CD4-positive, alpha-beta memory T cell (primary cell): ENCODE measurements at regions not wholly inside any gene's neighbourhood (a gene's known extent, or its start where the extent isn't known, plus 50 kb on each side); places are given as distances from the start of the nearest gene placed in this dataset.
"Not testable (repeated sequence)": the region's sequence is repeated elsewhere in the genome, so short reads cannot be mapped to it uniquely, and the experiment has no call there.

Experiments
- CTCF ChIA-PET: fragments of 350-600 bp; sonication (Branson Sonifier 250); formaldehyde crosslinking; loops from one replicate; lab custom pipeline; 2021; ENCODE audit warnings: inconsistent platforms; ENCODE audit not compliant: partially characterized antibody; lab: Charles Lee
- POLR2A ChIA-PET: fragments of 350-600 bp; sonication (Branson Sonifier 250); formaldehyde crosslinking; loops from one replicate; lab custom pipeline; 2021; ENCODE audit not compliant: partially characterized antibody; lab: Charles Lee
- DNase-seq, 5 donors: peaks; one replicate each; pipeline versions ENCODE4 v3.0.0 to v3.0.0-alpha.2; 2020 to 2022; ENCODE audit warnings: mixed read lengths in 1 of 5
- H3K27ac ChIP-seq: one replicate; pipeline ENCODE4 v1.7.0; 2013; ENCODE audit warnings: low read depth, low read length
- H3K27me3 ChIP-seq: 2 replicates; pipeline ENCODE4 v1.7.0; 2013; ENCODE audit warnings: mild to moderate bottlenecking, low read length, moderate library complexity; ENCODE audit not compliant: insufficient read depth
- H3K36me3 ChIP-seq: 2 replicates; pipeline ENCODE4 v1.7.0; 2013; ENCODE audit warnings: mild to moderate bottlenecking, low read length, moderate library complexity; ENCODE audit not compliant: insufficient read depth
- H3K4me1 ChIP-seq: 2 replicates; pipeline ENCODE4 v1.7.0; 2013; ENCODE audit warnings: mild to moderate bottlenecking, low read length, moderate library complexity; ENCODE audit not compliant: insufficient read depth
- H3K4me3 ChIP-seq, 2 donors: one replicate each; pipeline ENCODE4 v1.7.0; 2013; ENCODE audit warnings: low read length in 2 of 2, mild to moderate bottlenecking in 1 of 2
- H3K9me3 ChIP-seq, 2 donors: one replicate each; pipeline ENCODE4 v1.7.0; 2013; ENCODE audit warnings: low read length in 2 of 2, control low read depth in 1 of 2; ENCODE audit not compliant: control insufficient read depth in 1 of 2
- H3K27ac Mint-ChIP-seq, 7 donors: one replicate each; pipeline ENCODE4 v1.8.0; 2020 to 2021; ENCODE audit warnings: mixed read lengths in 7 of 7, mild to moderate bottlenecking in 6 of 7, inconsistent platforms in 3 of 7, moderate library complexity in 3 of 7
- H3K27me3 Mint-ChIP-seq, 2 donors: one replicate each; pipeline ENCODE4 v1.8.0; 2020 to 2021; ENCODE audit warnings: mixed read lengths in 2 of 2
- H3K36me3 Mint-ChIP-seq, 2 donors: one replicate each; pipeline ENCODE4 v1.8.0; 2020 to 2021; ENCODE audit warnings: mixed read lengths in 2 of 2, inconsistent platforms in 1 of 2, mild to moderate bottlenecking in 1 of 2
- H3K4me1 Mint-ChIP-seq, 4 donors: one replicate each; pipeline ENCODE4 v1.8.0; 2020 to 2021; ENCODE audit warnings: mixed read lengths in 4 of 4, mild to moderate bottlenecking in 1 of 4
- H3K4me3 Mint-ChIP-seq, 8 donors: one replicate each; pipeline ENCODE4 v1.8.0; 2020 to 2021; ENCODE audit warnings: mixed read lengths in 8 of 8, mild to moderate bottlenecking in 7 of 8, moderate library complexity in 6 of 8, inconsistent platforms in 3 of 8
- H3K9me3 Mint-ChIP-seq, 8 donors: one replicate each; pipeline ENCODE4 v1.8.0; 2020 to 2021; ENCODE audit warnings: mixed read lengths in 8 of 8, mild to moderate bottlenecking in 5 of 8, inconsistent platforms in 3 of 8, moderate library complexity in 1 of 8
- intact Hi-C: fragments of 100-400 bp; cut with micrococcal nuclease; formaldehyde crosslinking; loops from one replicate; pipeline ENCODE4 v1.15.1; 2023

GRCh38 chr13:100954430-100955305 lies 280.1 kb upstream of the TMTC4 start:
- Histone ChIP-seq H3K4me3 (no peak overlapping the region), H3K27ac (no peak overlapping the region), H3K36me3 (no peaks in the 10 kb centered on the region), H3K9me3 (no peaks in the 10 kb centered on the region), H3K27me3 (no peaks in the 10 kb centered on the region), H3K4me1 (no peaks in the 10 kb centered on the region)
- H3K27me3 Mint-ChIP-seq, result peaks cover under 1 to 3% of the 10 kb centered on the region in 2 donors
- no peak for DNase-seq
- peaks cover 0 to 3% (median 0%) of the 10 kb centered on the region in 8 donors for H3K9me3 Mint-ChIP-seq
- POLR2A ChIA-PET, result no interaction called here
- CTCF ChIA-PET, result no interaction called here
- intact Hi-C loops, result no loop called here
- no peak overlapping the region for H3K27ac Mint-ChIP-seq
- no peaks in the 10 kb centered on the region for H3K36me3 Mint-ChIP-seq
- no peaks in the 10 kb centered on the region for H3K4me1 Mint-ChIP-seq
- no peak overlapping the region for H3K4me3 Mint-ChIP-seq

- Mint-ChIP-seq H3K4me1 (no peaks in the 10 kb centered on the region), H3K27ac (no peak overlapping the region), H3K27me3 (peaks cover 2 to 4% of the 10 kb centered on the region in 2 donors), H3K36me3 (no peaks in the 10 kb centered on the region), H3K9me3 (peaks cover 0 to 4% (median 0%) of the 10 kb centered on the region in 8 donors), H3K4me3 (no peak overlapping the region)
- CTCF ChIA-PET, result no interaction called here
- no peak for DNase-seq
- POLR2A ChIA-PET, result no interaction called here
- Histone ChIP-seq H3K4me3 (no peak overlapping the region), H3K27ac (no peak overlapping the region), H3K9me3 (no peaks in the 10 kb centered on the region), H3K36me3 (no peaks in the 10 kb centered on the region), H3K4me1 (no peaks in the 10 kb centered on the region), H3K27me3 (no peaks in the 10 kb centered on the region)
- intact Hi-C loops, result no loop called here
Observed at GRCh38 chr13:100951016-100951415, 276.4 kb upstream of the TMTC4 start.

GRCh38 chr13:100948937-100949336 lies 274.3 kb upstream of the TMTC4 start:
- H3K27me3 Mint-ChIP-seq, H3K4me3 ChIP-seq, DNase-seq, intact Hi-C loops, H3K27ac ChIP-seq, H3K4me3 Mint-ChIP-seq, H3K36me3 Mint-ChIP-seq, H3K9me3 Mint-ChIP-seq, H3K27ac Mint-ChIP-seq, POLR2A ChIA-PET, CTCF ChIA-PET, H3K27me3 ChIP-seq, H3K36me3 ChIP-seq, H3K4me1 Mint-ChIP-seq, H3K9me3 ChIP-seq, H3K4me1 ChIP-seq: not testable (repeated sequence)

GRCh38 chr13:100946588-100946987 lies 272.0 kb upstream of the TMTC4 start:
- POLR2A ChIA-PET, result no interaction called here
- Mint-ChIP-seq H3K36me3 (no peaks in the 10 kb centered on the region), H3K27me3 (peaks cover 2 to 8% of the 10 kb centered on the region in 2 donors), H3K4me3 (no peak overlapping the region), H3K27ac (no peak overlapping the region), H3K9me3 (peaks cover 0 to 3% (median 0%) of the 10 kb centered on the region in 8 donors), H3K4me1 (no peaks in the 10 kb centered on the region)
- Histone ChIP-seq H3K4me3 (no peak overlapping the region), H3K27me3 (no peaks in the 10 kb centered on the region), H3K9me3 (no peaks in the 10 kb centered on the region), H3K36me3 (no peaks in the 10 kb centered on the region), H3K4me1 (no peaks in the 10 kb centered on the region), H3K27ac (no peak overlapping the region)
- CTCF ChIA-PET, result no interaction called here
- intact Hi-C loops, result no loop called here
- DNase-seq, result no peak

GRCh38 chr13:100944791-100945345 lies 270.3 kb upstream of the TMTC4 start:
- intact Hi-C loops, result no loop called here
- Histone ChIP-seq H3K9me3 (no peaks in the 10 kb centered on the region), H3K27ac (no peak overlapping the region), H3K4me3 (no peak overlapping the region), H3K4me1 (no peaks in the 10 kb centered on the region), H3K36me3 (no peaks in the 10 kb centered on the region), H3K27me3 (no peaks in the 10 kb centered on the region)
- no peak overlapping the region for H3K4me3 Mint-ChIP-seq
- ChIA-PET CTCF (no interaction called here), POLR2A (no interaction called here)
- H3K4me1 Mint-ChIP-seq, result no peaks in the 10 kb centered on the region
- peaks cover 0 to 3% (median 0%) of the 10 kb centered on the region in 8 donors for H3K9me3 Mint-ChIP-seq
- peaks cover 2 to 16% of the 10 kb centered on the region in 2 donors for H3K27me3 Mint-ChIP-seq
- no peak overlapping the region for H3K27ac Mint-ChIP-seq
- no peaks in the 10 kb centered on the region for H3K36me3 Mint-ChIP-seq
- no peak for DNase-seq

- CTCF ChIA-PET, result no interaction called here
- no peak overlapping the region for H3K4me3 Mint-ChIP-seq
- POLR2A ChIA-PET, result no interaction called here
- H3K4me3 ChIP-seq, result no peak overlapping the region
- no peak overlapping the region for H3K27ac Mint-ChIP-seq
- no peaks in the 10 kb centered on the region for H3K9me3 ChIP-seq
- H3K4me1 Mint-ChIP-seq, result no peaks in the 10 kb centered on the region
- no peak overlapping the region for H3K27ac ChIP-seq
- no peaks in the 10 kb centered on the region for H3K36me3 Mint-ChIP-seq
- H3K4me1 ChIP-seq, result no peaks in the 10 kb centered on the region
- no peaks in the 10 kb centered on the region for H3K27me3 ChIP-seq
- intact Hi-C loops, result no loop called here
- H3K9me3 Mint-ChIP-seq, result peaks cover 0 to 3% (median 0%) of the 10 kb centered on the region in 8 donors
- no peak for DNase-seq
- no peaks in the 10 kb centered on the region for H3K36me3 ChIP-seq
- H3K27me3 Mint-ChIP-seq, result peaks cover 5 to 20% of the 10 kb centered on the region in 2 donors
Observed at GRCh38 chr13:100942742-100943141, 268.1 kb upstream of the TMTC4 start.

GRCh38 chr13:100941377-100942368 lies 267.1 kb upstream of the TMTC4 start:
- DNase-seq, result no peak
- Histone ChIP-seq H3K36me3 (no peaks in the 10 kb centered on the region), H3K4me3 (no peak overlapping the region), H3K27ac (no peak overlapping the region), H3K9me3 (no peaks in the 10 kb centered on the region), H3K27me3 (no peaks in the 10 kb centered on the region), H3K4me1 (no peaks in the 10 kb centered on the region)
- H3K27me3 Mint-ChIP-seq, result peaks cover 5 to 20% of the 10 kb centered on the region in 2 donors
- intact Hi-C loops, result no loop called here
- POLR2A ChIA-PET, result no interaction called here
- CTCF ChIA-PET, result no interaction called here
- H3K27ac Mint-ChIP-seq, result no peak overlapping the region
- H3K4me1 Mint-ChIP-seq, result no peaks in the 10 kb centered on the region
- H3K36me3 Mint-ChIP-seq, result no peaks in the 10 kb centered on the region
- H3K9me3 Mint-ChIP-seq, result peaks cover 0 to 3% (median 0%) of the 10 kb centered on the region in 8 donors
- no peak overlapping the region for H3K4me3 Mint-ChIP-seq
